Endothelial cell (in vitro differentiated cells): ENCODE measurements at regions not wholly inside any gene's neighbourhood (a gene's known extent, or its start where the extent isn't known, plus 50 kb on each side); places are given as distances from the start of the nearest gene placed in this dataset.
"Not testable (repeated sequence)": the region's sequence is repeated elsewhere in the genome, so short reads cannot be mapped to it uniquely, and the experiment has no call there.

Experiments used
- DNase-seq: peaks from one replicate; pipeline ENCODE4 v3.0.0; 2021; ENCODE audit warnings: low spot score
- H3K27ac Mint-ChIP-seq: one replicate; pipeline ENCODE4 v1.8.0; 2021; ENCODE audit warnings: mixed read lengths, inconsistent platforms; ENCODE audit not compliant: unreplicated experiment
- H3K27me3 Mint-ChIP-seq: one replicate; pipeline ENCODE4 v1.8.0; 2021; ENCODE audit warnings: mild to moderate bottlenecking, moderate library complexity, mixed read lengths, inconsistent platforms; ENCODE audit not compliant: unreplicated experiment
- H3K36me3 Mint-ChIP-seq: one replicate; pipeline ENCODE4 v1.8.0; 2021; ENCODE audit warnings: mild to moderate bottlenecking, low read depth, mixed read lengths, inconsistent platforms; ENCODE audit not compliant: unreplicated experiment
- H3K4me1 Mint-ChIP-seq: one replicate; pipeline ENCODE4 v1.8.0; 2021; ENCODE audit warnings: mild to moderate bottlenecking, mixed read lengths, inconsistent platforms; ENCODE audit not compliant: unreplicated experiment
- H3K4me3 Mint-ChIP-seq: one replicate; pipeline ENCODE4 v1.8.0; 2021; ENCODE audit warnings: mild to moderate bottlenecking, mixed read lengths, inconsistent platforms; ENCODE audit not compliant: unreplicated experiment
- H3K9me3 Mint-ChIP-seq: one replicate; pipeline ENCODE4 v1.8.0; 2021; ENCODE audit warnings: mixed read lengths, inconsistent platforms; ENCODE audit not compliant: unreplicated experiment
- TF ChIP-seq, protein P1 (sequence below): fragments of 200-600 bp; sonication (generic); IDR thresholded peaks from one replicate; pipeline ENCODE4 v1.5.0; 2021; ENCODE audit warnings: antibody characterized with exemption; ENCODE audit not compliant: unreplicated experiment

DNA sequence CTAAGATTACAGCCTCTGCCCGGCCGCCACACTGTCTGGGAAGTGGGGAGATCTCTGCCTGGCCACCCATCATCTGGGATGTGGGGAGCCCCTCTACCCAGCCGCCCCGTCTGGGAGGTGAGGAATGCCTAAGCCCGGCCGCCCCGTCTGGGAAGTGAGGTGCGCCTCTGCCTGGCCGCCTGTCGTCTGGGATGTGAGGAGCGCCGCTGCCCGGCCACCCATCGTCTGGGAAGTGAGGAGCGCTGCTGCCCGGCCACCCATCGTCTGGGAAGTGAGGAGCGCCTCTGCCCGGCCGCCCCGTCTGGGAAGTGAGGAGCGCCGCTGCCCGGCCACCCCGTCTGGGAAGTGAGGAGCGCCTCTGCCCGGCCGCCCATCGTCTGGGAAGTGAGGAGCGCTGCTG is 135.9 kb upstream of the PROKR2 start:
- H3K4me1 Mint-ChIP-seq, H3K4me3 Mint-ChIP-seq, H3K27ac Mint-ChIP-seq, H3K27me3 Mint-ChIP-seq, DNase-seq, H3K9me3 Mint-ChIP-seq, H3K36me3 Mint-ChIP-seq: not testable (repeated sequence)

DNA sequence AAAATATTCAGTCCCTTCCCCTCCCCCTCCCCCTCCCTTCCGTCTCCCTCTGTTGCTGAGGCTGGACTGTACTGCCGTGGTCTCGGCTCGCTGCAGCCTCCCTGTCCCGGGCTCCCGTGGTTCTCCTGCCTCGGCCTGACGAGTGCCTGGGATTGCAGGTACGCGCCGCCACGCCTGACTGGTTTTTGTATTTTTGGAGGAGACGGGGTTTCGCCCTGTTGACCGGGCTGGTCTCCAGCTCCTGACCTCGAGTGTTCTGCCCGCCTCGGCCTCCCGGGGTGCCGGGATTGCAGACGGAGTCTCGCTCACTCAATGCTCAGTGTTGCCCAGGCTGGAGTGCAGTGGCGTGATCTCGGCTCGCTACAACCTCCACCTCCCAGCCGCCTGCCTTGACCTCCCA is 135.5 kb upstream of the PROKR2 start:
- H3K4me3 Mint-ChIP-seq, H3K4me1 Mint-ChIP-seq, H3K27ac Mint-ChIP-seq, H3K9me3 Mint-ChIP-seq, H3K36me3 Mint-ChIP-seq, DNase-seq, H3K27me3 Mint-ChIP-seq: not testable (repeated sequence)

DNA sequence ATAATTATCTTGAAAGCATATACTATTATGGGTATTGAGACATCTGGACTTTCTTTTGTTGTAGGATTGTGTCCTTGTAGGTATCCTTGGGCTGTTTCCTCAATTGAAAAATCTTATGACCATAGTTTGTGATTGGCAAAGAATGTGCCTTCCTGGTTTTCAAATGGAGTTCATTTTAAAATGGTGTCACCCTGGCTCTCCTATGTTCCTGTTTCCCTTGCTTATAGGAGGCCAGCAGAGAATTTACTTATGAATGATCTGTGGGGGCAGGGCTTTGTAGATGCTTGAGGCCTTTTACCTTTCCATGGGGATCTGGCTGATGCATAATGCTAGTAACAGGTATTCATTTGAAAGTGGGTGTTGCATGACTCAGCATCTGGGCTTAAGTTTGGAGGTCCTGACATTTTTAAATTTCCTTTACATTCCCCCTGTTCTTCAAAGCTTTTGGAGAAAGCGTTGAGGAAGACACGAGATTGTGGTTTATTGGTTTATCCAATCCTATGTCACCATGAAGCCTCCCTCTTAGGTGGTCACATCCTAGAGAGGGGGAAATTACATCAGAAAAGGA is 135.0 kb upstream of the PROKR2 start:
- Mint-ChIP-seq H3K4me1 (no peaks in the 10 kb centered on the region), H3K4me3 (no peak overlapping the region), H3K27me3 (peaks cover 2% of the 10 kb centered on the region), H3K27ac (no peak overlapping the region), H3K9me3 (no peaks in the 10 kb centered on the region), H3K36me3 (no peaks in the 10 kb centered on the region)
- TF ChIP-seq, protein P1, sequence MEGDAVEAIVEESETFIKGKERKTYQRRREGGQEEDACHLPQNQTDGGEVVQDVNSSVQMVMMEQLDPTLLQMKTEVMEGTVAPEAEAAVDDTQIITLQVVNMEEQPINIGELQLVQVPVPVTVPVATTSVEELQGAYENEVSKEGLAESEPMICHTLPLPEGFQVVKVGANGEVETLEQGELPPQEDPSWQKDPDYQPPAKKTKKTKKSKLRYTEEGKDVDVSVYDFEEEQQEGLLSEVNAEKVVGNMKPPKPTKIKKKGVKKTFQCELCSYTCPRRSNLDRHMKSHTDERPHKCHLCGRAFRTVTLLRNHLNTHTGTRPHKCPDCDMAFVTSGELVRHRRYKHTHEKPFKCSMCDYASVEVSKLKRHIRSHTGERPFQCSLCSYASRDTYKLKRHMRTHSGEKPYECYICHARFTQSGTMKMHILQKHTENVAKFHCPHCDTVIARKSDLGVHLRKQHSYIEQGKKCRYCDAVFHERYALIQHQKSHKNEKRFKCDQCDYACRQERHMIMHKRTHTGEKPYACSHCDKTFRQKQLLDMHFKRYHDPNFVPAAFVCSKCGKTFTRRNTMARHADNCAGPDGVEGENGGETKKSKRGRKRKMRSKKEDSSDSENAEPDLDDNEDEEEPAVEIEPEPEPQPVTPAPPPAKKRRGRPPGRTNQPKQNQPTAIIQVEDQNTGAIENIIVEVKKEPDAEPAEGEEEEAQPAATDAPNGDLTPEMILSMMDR: no peak
- no peak for DNase-seq

DNA sequence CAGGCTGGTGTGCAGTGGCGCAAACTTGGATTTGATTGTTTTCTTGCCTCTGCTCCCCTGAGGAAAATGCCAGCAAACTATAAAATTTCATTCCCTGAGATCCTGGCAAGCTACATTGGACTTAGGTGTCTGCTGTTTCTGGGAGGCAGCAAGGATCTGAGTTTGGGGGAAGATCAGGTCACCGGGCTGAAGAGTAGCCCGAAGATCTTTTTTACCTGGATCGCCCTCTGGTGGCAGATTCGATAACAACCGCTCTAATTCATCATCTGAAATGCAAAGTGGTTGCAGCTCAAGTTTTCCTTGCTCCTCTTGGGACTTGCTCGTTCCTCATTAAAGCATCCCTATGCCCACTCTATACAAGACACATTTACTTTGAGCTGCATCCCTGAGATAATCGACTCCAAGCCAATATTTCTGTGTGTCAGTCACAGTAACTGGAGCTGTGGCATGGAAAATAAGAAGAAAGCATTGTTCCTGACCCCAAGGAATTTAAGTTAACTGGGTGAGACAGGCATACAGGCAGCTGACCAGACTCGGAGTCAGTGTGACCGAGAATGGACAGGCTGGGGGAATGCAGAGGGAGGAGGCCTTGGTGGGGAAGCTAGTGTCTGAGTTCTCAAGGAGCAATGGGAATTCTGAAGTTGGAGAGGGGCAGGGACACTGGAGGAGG is 131.8 kb upstream of the PROKR2 start:
- Mint-ChIP-seq H3K36me3 (no peaks in the 10 kb centered on the region), H3K27ac (no peak overlapping the region), H3K27me3 (peaks cover 2% of the 10 kb centered on the region), H3K4me3 (no peak overlapping the region), H3K9me3 (no peaks in the 10 kb centered on the region), H3K4me1 (no peaks in the 10 kb centered on the region)
- TF ChIP-seq, protein P1: peak; percentile 86
- DNase-seq: peak; percentile 71

DNA sequence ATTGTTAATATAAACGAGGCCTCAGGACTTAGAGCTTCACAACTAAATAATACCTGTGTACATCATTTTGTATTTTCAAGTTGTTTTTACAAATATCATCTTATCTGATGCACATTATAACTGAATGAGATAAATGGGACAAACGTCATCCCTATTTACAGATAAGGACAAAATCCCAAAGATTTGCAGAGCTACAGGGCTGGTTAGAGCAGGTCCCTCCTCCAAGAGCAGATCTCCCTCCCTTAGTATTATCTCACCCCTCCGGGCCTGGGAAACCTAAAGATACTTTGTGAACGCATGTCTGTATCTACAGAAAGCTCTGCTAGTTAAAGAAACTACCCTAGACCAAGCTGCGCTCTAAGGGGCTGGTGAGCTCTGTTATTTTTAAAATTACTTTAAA is 130.4 kb upstream of the PROKR2 start:
- TF ChIP-seq, protein P1: no peak
- Mint-ChIP-seq H3K36me3 (no peaks in the 10 kb centered on the region), H3K27ac (no peak overlapping the region), H3K27me3 (peaks cover 2% of the 10 kb centered on the region), H3K9me3 (no peaks in the 10 kb centered on the region), H3K4me3 (no peak overlapping the region), H3K4me1 (no peaks in the 10 kb centered on the region)
- no peak for DNase-seq

DNA sequence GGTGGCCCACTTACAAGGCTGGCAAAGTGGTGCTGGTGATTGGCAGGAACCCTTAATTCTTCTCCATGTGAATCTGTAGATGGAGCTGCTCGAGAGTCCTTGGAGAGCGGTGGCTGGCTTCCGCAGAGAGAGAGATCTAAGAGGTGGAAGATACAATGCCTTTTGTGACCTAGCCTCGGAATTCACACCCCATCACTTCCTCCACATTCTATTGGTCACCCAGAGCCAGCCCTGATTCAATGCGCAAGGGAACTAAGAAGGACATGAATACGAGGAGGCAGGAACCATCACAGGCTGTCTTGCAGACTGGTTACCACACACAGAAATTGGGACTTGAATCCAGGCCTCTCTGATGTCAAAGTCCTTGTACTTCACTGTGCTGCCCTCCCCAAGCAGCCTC is 128.9 kb upstream of the PROKR2 start:
- TF ChIP-seq, protein P1: no peak
- Mint-ChIP-seq H3K27ac (no peak overlapping the region), H3K4me3 (no peak overlapping the region), H3K36me3 (no peaks in the 10 kb centered on the region), H3K27me3 (peaks cover 2% of the 10 kb centered on the region), H3K9me3 (no peaks in the 10 kb centered on the region), H3K4me1 (no peaks in the 10 kb centered on the region)
- no peak for DNase-seq
